Heart left ventricle (tissue), 16 donors: ENCODE measurements at regions not wholly inside any gene's neighbourhood (a gene's known extent, or its start where the extent isn't known, plus 50 kb on each side); places are given as distances from the start of the nearest gene placed in this dataset.

Experiments
- ATAC-seq, 4 donors: fragments of 200-7000 bp; cut with Tn5 transposase; one replicate each; pipeline ENCODE4 v1.9.1; 2020 to 2022; ENCODE audit warnings: moderate library complexity in 4 of 4, mild to moderate bottlenecking in 3 of 4, moderate number of reproducible peaks in 1 of 4
- DNase-seq, 5 donors: peaks; one replicate each; pipeline ENCODE4 v3.0.0-alpha.2; 2020
- H3K27ac ChIP-seq, 12 donors: fragments of 200-600 bp; sonication (generic) in 4 of 12; one replicate each; pipeline versions ENCODE4 v1.5.0 to v1.8.0; 2016 to 2022; ENCODE audit warnings: mild to moderate bottlenecking in 2 of 12
- H3K27me3 ChIP-seq, 9 donors: fragments of 200-600 bp; sonication (generic) in 2 of 9; one replicate each; pipeline versions ENCODE4 v1.5.1 to v1.8.0; 2016 to 2022; ENCODE audit warnings: mild to moderate bottlenecking in 3 of 9
- H3K36me3 ChIP-seq, 9 donors: fragments of 200-600 bp; sonication (generic) in 2 of 9; one replicate each; pipeline versions ENCODE4 v1.5.0 to v1.8.0; 2018 to 2022; ENCODE audit warnings: mild to moderate bottlenecking in 2 of 9
- H3K4me1 ChIP-seq, 12 donors: fragments of 200-600 bp; sonication (generic) in 4 of 12; one replicate each; pipeline versions ENCODE4 v1.5.0 to v1.8.0; 2016 to 2022; ENCODE audit warnings: mild to moderate bottlenecking in 3 of 12
- H3K4me3 ChIP-seq, 12 donors: fragments of 200-600 bp; sonication (generic) in 4 of 12; one replicate each; pipeline versions ENCODE4 v1.5.0 to v1.8.0; 2017 to 2022; ENCODE audit warnings: mild to moderate bottlenecking in 9 of 12, moderate library complexity in 4 of 12
- H3K9me3 ChIP-seq, 12 donors: fragments of 200-600 bp; sonication (generic) in 4 of 12; one replicate each; pipeline versions ENCODE4 v1.5.0 to v1.8.0; 2016 to 2022; ENCODE audit warnings: mild to moderate bottlenecking in 1 of 12
- POLR2A ChIP-seq, 2 donors: fragments of 450-650 bp; IDR thresholded peaks; one replicate each; pipeline ENCODE4 v1.6.1; 2017; ENCODE audit warnings: antibody characterized with exemption in 2 of 2, mild to moderate bottlenecking in 2 of 2, moderate library complexity in 2 of 2
- WGBS, 4 donors: extraction: QIAGEN DNeasy Blood & Tissue Kit in 2 of 4; methylation state at CpG; one replicate each; pipeline versions ENCODE4 v1.1.5 to v1.1.7; 2013 to 2018; 5-methylcytosine and 5-hydroxymethylcytosine counted together
- intact Hi-C, 10 donors: fragments of 100-400 bp; cut with DNase I; formaldehyde crosslinking; loops; one replicate each; pipeline versions ENCODE4 v1.11.1 to v1.14.2; 2022
- TF ChIP-seq, protein P1 (sequence below), 12 donors: fragments of 200-600 bp; sonication (generic) in 4 of 12; IDR thresholded peaks; one replicate each; pipeline versions ENCODE4 v1.5.0 to v1.8.0; 2018 to 2022; ENCODE audit warnings: antibody characterized with exemption in 12 of 12, mild to moderate bottlenecking in 5 of 12
- donor health status: ischemic (EF 13 %, LVEDD 7.1; RV severe dilation, severe dysfunction).
- donor health status: healthy with polysubstance abuse.
- donor health status: DM: no; HTN: yes; CAD: no.
- donor health status: DM: no; HTN: no; CAD: no.
- donor health status: ischemic (EF 25% LVEDD 6.9; RV normal size, moderate dysfunction).
- donor health status: ischemic (EF 25% LVEDD 5.7; RV mildly dilated, moderate dysfunction).
- donor health status: healthy.
- donor health status: DM: yes; HTN: yes; CAD: no.
- donor health status: ischemic (EF 35%, LVEDD 5.7; RV mildly dilated, moderate dysfunction).
- donor health status: nonischemic (EF 11% LVEDD 7.7; RV severe dilation, severe dysfunction).
- donor health status: DM: yes; HTN: yes; CAD: no.
- donor health status: PGD.
- donor health status: ischemic (EF 29% LVEDD 5.4; RV normal size, mild dysfunction).
- donor health status: nonischemic (EF 23%, LVEDD 6.1; RV moderate dilation, normal function).

DNA sequence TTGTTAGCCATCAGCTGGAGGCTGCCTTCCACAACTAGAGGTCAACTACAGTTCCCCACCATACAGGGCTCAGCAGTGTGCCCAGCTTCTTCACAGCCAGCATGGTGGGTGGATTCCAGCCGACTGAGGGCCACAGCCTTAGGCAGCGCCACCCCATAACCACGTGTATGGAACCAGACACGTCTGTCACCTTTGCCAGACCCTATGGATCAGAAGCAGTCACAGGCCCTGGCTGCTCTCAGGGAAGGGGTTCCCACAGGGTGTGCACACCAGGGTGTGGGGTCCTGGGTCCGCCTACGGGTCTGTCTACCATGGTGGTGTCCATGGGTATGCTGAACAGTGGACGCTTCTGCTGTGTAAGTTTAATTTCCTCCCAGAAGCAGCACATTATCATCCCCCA is 265.0 kb upstream of the FOXF1 start:
- H3K27me3 ChIP-seq: peaks cover 0 to 37% (median 6%) of the 10 kb centered on the region in 9 donors
- WGBS, 4 donors: 91 to 94% (median 93%) methylated on average over 4 to 7 of the region's 7 CpGs

DNA sequence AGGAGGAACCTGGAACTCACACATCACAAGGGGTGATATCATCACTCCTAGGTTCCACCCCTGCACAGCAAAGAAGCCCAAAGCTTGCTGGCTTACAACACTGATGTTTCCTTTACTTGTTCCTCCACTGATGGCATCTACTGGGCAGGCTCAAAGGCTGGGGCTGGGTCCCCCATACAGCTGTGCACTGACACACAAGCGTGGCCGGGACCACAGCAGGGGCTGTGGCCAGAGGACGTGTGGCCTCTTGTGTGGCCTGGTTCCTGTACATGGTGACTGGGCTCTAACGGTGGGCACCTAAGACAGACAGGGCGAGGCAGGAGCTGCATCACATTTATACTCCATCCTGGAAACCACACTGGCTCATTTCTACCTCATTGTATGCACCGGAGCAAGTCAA is 264.4 kb upstream of the FOXF1 start:
- peaks cover 0 to 34% (median 6%) of the 10 kb centered on the region in 9 donors for H3K27me3 ChIP-seq
- TF ChIP-seq, protein P1, sequence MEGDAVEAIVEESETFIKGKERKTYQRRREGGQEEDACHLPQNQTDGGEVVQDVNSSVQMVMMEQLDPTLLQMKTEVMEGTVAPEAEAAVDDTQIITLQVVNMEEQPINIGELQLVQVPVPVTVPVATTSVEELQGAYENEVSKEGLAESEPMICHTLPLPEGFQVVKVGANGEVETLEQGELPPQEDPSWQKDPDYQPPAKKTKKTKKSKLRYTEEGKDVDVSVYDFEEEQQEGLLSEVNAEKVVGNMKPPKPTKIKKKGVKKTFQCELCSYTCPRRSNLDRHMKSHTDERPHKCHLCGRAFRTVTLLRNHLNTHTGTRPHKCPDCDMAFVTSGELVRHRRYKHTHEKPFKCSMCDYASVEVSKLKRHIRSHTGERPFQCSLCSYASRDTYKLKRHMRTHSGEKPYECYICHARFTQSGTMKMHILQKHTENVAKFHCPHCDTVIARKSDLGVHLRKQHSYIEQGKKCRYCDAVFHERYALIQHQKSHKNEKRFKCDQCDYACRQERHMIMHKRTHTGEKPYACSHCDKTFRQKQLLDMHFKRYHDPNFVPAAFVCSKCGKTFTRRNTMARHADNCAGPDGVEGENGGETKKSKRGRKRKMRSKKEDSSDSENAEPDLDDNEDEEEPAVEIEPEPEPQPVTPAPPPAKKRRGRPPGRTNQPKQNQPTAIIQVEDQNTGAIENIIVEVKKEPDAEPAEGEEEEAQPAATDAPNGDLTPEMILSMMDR (IDR thresholded peaks at IDR 0.05): no peak
- no peak for TF ChIP-seq POLR2A (IDR thresholded peaks at IDR 0.05)
- H3K36me3 ChIP-seq: no peaks in the 10 kb centered on the region
- no peak for DNase-seq
- H3K9me3 ChIP-seq: peaks cover 0 to 9% (median 0%) of the 10 kb centered on the region in 12 donors
- H3K4me3 ChIP-seq: no peak overlapping the region
- H3K27ac ChIP-seq: no peak overlapping the region
- WGBS, 4 donors: 91 to 98% (median 93%) methylated on average over 5 to 6 of the region's 6 CpGs
- intact Hi-C loops: no loop called here
- no peak for ATAC-seq
- no peaks in the 10 kb centered on the region for H3K4me1 ChIP-seq

More for the DNA sequence above, 265.0 kb upstream of the FOXF1 start:
- DNase-seq (no peak), ATAC-seq (no peak)
- Histone ChIP-seq H3K36me3 (no peaks in the 10 kb centered on the region), H3K4me3 (no peak overlapping the region), H3K9me3 (peaks cover 0 to 9% (median 0%) of the 10 kb centered on the region in 12 donors), H3K4me1 (no peaks in the 10 kb centered on the region), H3K27ac (no peak overlapping the region)
- no peak for TF ChIP-seq POLR2A (IDR thresholded peaks at IDR 0.05)
- TF ChIP-seq, protein P1 (IDR thresholded peaks at IDR 0.05): no peak
- intact Hi-C loops: no loop called here

DNA sequence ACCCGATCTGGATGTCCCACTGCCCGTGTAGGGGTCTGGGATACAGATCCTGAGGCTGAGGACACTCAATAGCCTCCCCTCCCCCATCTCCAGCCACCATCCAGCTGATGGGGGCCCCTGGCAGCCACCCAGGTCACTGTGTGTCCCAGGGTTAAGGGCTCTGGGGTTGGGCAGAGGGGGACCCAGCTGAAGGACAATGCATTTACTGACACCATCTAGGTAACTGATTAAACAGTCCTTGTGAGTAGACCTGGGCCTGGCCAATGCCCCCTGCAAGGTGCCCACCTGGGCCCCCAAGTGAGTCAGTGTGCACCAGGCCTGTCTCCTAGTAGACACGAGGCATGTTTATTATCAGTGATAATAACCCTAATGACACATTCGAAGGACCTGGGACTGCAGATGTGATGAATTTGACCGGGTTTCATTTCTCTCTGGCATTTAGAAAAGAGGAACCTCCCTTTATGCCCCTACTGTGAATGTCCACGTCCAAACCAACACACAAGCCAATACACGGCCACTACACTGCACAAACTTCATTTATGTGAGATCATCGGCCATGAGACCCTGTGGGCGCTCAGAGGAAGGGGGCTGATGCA is 261.9 kb upstream of the FOXF1 start:
- no peak for ATAC-seq
- no peak overlapping the region for H3K27ac ChIP-seq
- no peak for DNase-seq
- no peaks in the 10 kb centered on the region for H3K36me3 ChIP-seq
- H3K4me1 ChIP-seq: no peaks in the 10 kb centered on the region
- peaks cover 0 to 9% (median 0%) of the 10 kb centered on the region in 12 donors for H3K9me3 ChIP-seq
- peaks cover 0 to 17% (median 0%) of the 10 kb centered on the region in 9 donors for H3K27me3 ChIP-seq
- no peak for TF ChIP-seq POLR2A (IDR thresholded peaks at IDR 0.05)
- TF ChIP-seq, protein P1 (IDR thresholded peaks at IDR 0.05): no peak
- intact Hi-C loops: no loop called here
- no peak overlapping the region for H3K4me3 ChIP-seq
- 82 to 90% (median 86%) methylated on average over 9 of the region's 9 CpGs for WGBS, 4 donors

DNA sequence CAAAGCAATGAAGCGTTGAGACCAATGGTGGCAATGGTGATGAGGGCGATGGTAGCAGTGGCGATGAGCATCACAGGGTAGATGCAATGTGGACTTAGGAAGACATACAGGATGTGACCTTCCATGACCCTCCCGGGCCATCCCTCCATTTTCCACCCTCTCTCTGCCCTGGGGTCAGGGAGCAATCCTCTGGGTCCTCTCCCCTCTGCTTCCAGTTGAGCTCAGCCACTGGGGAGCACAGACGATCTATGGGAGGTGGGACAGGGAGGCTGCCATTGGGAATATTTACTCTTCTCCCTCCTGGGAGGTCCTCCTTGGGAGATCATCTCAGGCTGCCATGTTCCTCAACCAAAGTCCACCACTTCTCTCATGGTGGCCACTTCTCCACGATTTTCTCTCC is 260.7 kb upstream of the FOXF1 start:
- intact Hi-C loops: loop anchor here in 1 of 10 donors (10.0 kb wide), 1 partner anchor 275 kb away; no protein-coding TSS in a partner anchor
- H3K4me3 ChIP-seq: no peak overlapping the region
- ATAC-seq: no peak
- no peak for TF ChIP-seq POLR2A (IDR thresholded peaks at IDR 0.05)
- TF ChIP-seq, protein P1 (IDR thresholded peaks at IDR 0.05): no peak
- H3K27me3 ChIP-seq: peaks cover 0 to 5% (median 0%) of the 10 kb centered on the region in 9 donors
- no peak for DNase-seq
- H3K36me3 ChIP-seq: no peaks in the 10 kb centered on the region
- H3K9me3 ChIP-seq: peaks cover 0 to 8% (median 0%) of the 10 kb centered on the region in 12 donors
- H3K27ac ChIP-seq: no peak overlapping the region
- H3K4me1 ChIP-seq: no peaks in the 10 kb centered on the region
- 84 to 90% (median 87%) methylated on average over 6 of the region's 6 CpGs for WGBS, 4 donors
